Ovary (tissue), 3 donors: ENCODE measurements at regions not wholly inside any gene's neighbourhood (a gene's known extent, or its start where the extent isn't known, plus 50 kb on each side); places are given as distances from the start of the nearest gene placed in this dataset.

Experiments
- POLR2A ChIP-seq: fragments of 450-650 bp; IDR thresholded peaks from one replicate; pipeline ENCODE4 v1.6.1; 2017; ENCODE audit warnings: antibody characterized with exemption, mild to moderate bottlenecking, moderate library complexity
- TF ChIP-seq, protein P1 (sequence below), 3 donors: fragments of 450-650 bp in 2 of 3; fragments of 200-600 bp in 1 of 3; IDR thresholded peaks; one replicate each; pipeline versions ENCODE4 v1.5.1 to v1.8.0; 2016 to 2022; ENCODE audit warnings: antibody characterized with exemption in 3 of 3, mild to moderate bottlenecking in 1 of 3
- donor health status: DM: no; HTN: no; CAD: no.

DNA sequence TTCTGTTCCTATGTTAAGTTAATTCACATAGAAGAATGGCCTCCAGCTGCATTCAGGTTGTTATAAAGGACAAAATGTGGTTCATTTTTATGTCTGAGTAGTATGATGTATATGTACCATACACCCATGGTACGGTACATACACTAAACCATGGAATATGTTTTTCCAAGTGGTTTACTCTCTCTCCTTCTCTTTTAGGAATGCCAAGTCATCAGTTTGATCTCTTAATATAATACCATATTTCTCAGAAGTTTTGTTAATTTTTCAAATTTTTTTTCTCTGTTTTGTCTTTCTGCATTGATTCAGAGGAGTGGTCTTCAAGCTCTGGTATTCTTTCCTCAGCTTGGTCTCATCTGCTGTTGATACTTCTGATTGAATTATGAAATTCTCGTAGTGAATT lies 230.9 kb downstream of the DSEL start:
- TF ChIP-seq, protein P1, sequence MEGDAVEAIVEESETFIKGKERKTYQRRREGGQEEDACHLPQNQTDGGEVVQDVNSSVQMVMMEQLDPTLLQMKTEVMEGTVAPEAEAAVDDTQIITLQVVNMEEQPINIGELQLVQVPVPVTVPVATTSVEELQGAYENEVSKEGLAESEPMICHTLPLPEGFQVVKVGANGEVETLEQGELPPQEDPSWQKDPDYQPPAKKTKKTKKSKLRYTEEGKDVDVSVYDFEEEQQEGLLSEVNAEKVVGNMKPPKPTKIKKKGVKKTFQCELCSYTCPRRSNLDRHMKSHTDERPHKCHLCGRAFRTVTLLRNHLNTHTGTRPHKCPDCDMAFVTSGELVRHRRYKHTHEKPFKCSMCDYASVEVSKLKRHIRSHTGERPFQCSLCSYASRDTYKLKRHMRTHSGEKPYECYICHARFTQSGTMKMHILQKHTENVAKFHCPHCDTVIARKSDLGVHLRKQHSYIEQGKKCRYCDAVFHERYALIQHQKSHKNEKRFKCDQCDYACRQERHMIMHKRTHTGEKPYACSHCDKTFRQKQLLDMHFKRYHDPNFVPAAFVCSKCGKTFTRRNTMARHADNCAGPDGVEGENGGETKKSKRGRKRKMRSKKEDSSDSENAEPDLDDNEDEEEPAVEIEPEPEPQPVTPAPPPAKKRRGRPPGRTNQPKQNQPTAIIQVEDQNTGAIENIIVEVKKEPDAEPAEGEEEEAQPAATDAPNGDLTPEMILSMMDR (IDR thresholded peaks at IDR 0.05): no peak
- TF ChIP-seq POLR2A: no peak
